ENCODE measurements at regions not wholly inside any gene's neighbourhood (a gene's known extent, or its start where the extent isn't known, plus 50 kb on each side); places are given as distances from the start of the nearest gene placed in this dataset.
A peak's percentile ranks its signal among the peaks of the same experiment; 100 is the strongest.

DNA sequence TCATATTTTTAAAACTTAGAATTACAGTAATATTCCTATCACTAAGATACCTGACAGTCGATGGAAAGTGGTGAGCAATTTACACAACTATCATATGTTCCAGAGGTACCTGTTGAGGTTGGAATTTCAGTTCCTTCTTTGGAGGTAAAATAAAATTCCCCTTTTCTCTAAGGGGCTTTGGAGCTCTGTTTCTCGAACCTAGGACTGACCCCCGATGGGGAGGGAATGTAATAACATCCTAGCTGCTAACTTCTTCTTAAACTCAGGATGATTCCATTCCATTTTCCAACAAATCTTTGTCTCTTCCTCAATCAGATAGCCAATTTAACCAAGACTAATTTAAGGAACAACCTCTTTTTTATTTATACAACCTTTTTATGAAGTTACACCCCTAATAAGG lies 1069.8 kb downstream of the NLGN4Y start:
- DNase-seq (ENCODE audit: insufficient read length, low spot score) (no peak), FAIRE-seq (no peak)

DNA sequence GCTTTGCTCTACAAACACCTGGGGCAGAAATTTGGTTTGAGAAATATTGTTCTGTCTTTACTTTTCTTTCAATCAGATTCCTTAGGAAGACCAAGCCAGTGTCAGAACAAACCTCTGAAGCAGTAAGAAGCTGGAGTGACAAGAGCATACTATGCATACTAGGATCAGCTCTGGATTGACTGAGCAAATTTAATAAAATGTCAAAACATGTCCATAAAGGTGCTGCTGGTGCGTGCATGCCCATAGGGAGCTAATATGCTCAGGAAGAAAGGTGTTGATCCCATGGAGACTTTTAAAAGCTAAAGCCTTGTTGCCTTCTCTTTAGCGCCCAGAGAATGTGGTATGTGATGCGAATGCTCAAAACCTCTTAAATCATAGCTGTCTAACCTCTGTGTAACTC lies 1076.2 kb downstream of the NLGN4Y start:
- DNase-seq (ENCODE audit: insufficient read length, low spot score) = no peak
- FAIRE-seq = no peak

DNA sequence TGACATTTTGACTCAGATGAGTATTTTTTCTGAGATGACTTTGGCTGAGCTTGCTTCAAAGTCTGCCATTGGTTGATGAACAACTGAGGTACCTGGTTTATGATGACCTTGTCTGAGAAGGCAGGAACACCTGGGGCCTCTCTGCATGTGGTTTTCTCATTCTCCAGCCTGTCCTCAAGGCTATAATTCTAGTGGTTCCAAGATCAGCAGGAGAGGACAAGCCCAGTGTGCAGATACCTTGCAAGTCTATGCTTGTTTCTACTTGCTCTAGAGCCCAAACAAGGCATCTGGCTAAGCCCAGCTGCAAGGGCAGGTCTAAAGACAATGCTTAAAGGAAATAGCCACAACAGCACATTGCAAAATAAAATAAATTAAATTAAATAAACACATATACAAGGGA lies 1100.0 kb downstream of the NLGN4Y start:
- no peak for DNase-seq (ENCODE audit: insufficient read length, low spot score)
- no peak for FAIRE-seq

DNA sequence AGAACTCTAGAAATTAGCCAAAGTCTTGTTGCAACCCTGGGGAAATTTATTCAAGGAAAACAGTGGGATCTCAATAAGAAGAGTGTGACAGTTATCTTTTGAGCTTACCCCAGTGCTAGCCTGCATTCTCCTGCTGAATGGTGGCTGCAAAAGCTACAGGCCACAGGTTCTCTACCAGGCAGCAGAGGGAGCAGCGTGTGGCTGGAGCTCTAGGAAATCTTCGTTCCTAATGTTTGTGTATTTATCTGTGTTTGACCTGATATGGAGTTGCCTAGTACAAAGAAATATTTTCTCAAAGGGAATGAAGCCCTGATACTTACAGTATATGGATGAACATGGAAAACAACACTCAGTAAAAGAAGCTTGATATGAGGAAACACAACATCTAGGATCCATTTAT lies 1100.6 kb downstream of the NLGN4Y start:
- FAIRE-seq (no peak), DNase-seq (ENCODE audit: insufficient read length, low spot score) (no peak)

DNA sequence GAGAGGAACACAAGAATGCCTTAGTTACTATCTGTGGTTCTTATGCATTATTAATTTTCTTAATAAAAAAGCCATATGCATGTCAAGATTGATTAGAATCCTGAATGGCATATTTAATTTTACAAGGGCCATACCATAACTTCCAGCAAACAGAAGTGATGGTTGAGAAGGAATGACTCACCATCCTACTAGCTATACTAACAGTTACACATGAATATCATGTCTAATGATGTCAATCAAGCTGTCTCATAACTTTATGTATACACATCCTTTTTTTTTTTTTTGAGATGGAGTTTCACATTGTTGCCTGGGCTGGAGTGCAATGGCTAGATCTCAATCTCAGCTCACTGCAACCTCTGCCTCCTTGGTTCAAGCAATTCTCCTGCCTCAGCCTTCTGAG lies 1123.9 kb downstream of the NLGN4Y start:
- DNase-seq (ENCODE audit: insufficient read length, low spot score) = no peak
- FAIRE-seq = peak; percentile 31

DNA sequence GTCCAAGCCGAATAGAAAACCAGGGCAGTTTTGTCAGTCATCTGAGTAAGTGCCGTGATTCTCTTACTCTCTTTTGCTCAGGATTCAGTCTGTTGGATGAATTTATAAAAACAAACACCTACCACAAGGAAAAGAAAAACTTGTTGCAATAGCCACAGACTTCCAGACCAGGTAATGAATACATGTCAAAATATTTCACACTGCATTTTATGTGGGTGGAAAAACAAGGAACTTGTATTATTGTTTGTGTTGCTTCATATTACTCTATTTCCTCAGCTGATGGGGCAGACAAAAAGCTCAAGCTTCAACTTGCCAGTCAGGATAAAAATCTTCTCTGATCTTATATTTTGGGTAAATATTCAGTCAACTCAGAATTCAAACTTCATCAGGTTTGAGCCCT lies 1125.7 kb downstream of the NLGN4Y start:
- no peak for FAIRE-seq
- no peak for DNase-seq (ENCODE audit: insufficient read length, low spot score)

DNA sequence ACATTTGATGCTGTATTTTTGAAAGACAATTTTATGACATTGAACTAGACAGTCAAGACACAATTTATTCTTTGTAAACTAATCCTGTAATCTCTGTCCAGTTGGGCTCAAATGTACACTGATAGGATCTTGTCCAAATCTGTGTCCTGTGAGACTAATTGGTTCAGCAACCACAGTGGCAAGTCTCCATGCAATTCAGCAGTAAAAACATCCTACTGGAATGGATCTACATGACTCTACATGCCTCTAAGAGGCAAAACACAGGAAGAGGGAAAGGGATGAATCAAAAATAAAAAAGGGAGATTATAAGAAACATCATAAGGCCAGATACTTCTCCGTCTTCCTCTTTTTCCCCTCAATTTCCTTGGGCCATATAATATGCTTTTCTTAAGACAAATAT lies 1164.2 kb downstream of the NLGN4Y start:
- no peak for FAIRE-seq
- DNase-seq (ENCODE audit: insufficient read length, low spot score) = no peak

DNA sequence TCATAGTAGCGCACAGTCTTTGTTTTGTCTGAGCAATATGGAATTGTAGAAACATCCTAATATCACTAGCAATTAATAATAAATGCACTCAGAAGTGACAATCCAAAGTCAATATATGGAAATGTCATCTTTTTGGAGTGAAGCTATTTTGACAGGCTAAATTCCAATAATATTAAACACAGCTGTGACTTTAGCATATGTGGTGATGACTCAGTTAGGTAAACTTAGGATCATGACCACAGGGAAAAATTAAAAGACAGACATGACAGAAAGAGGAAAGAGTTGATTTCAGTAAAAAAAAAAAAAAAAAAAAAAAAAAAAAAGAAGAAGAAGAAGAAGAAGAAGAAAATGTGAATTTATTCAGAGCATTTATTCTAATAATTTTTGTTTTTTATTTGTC lies 1165.7 kb downstream of the NLGN4Y start:
- no peak for FAIRE-seq
- DNase-seq (ENCODE audit: insufficient read length, low spot score) = no peak

DNA sequence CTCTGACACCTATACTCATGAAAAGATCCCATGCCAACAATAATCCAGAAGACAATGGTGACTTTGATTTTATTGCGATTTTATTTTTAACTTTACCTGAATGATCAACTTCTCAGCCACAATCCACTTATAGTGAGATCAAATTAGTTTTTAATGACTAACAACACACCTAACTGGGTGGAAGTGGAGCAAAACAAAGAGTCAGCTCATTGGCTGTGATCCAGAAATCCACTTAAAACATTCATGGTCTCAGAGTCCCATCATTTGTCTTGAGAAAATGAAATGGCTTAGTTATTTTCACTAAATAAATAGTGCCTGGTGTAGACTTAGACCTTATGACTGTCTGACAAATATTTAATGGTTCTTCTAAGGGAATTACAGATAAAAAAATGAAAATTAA lies 1177.8 kb downstream of the NLGN4Y start:
- DNase-seq (ENCODE audit: insufficient read length, low spot score) (no peak), FAIRE-seq (no peak)

DNA sequence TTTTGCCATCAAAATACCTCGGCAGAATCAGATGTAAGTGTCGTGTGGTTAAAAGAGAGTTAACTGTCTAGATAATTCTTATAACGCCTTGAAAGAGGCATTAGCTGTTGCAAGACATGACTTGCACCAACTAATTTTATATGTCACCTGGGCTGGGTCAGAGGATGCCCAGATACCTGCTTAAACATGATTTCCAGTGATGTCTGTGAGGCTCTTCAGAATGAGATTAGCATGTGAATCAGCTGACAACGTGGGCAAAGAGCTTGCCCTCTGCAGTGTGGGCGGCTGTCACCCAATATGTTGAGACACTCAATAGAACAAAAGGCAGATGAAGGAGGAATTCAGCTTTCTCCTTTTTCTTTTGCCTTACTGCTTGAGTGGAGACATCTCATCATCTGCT lies 1180.6 kb downstream of the NLGN4Y start:
- FAIRE-seq (no peak), DNase-seq (ENCODE audit: insufficient read length, low spot score) (no peak)

DNA sequence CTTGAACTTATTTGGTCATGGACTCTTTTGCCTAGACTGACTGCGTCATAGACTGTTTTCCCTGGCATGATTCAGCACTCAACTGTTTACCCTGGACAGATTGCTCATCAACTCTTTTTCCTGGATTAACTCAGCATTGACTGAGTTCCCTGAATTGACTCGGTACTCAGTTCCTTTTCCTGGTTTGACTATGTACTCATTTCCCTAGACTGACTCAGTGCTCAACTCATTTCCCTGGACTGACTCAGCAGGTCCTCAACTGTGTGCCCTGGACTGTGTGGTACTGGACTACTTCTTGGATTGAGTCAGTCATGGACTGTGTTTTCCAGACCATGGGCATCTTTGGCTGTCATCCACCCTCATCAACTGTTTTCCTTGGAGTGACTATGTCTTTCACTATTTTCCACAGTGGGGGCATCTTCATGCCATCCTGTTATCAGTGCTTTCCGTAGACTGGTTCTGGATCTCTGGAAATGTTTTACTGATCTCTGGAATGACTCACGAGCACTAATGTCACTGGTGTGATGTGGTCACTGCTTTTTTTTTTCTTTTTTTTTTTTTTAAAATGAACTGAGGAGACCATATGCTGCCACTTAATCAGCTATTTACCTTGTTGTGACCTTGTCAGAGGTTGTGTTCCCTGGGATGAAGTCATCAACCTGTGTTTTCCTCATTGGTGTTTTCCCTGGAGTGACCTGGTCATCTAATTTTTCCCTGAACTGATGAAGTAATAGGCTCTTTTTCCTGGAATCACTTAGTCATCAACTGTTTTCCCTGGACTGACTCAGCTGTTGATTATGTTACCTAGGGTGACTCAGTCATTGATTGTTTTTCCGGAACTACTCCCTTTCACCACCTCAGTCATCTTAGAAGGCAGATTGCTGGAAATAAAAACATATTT lies 1225.5 kb downstream of the NLGN4Y start:
- FAIRE-seq = no peak
- DNase-seq (ENCODE audit: insufficient read length, low spot score) = no peak

DNA sequence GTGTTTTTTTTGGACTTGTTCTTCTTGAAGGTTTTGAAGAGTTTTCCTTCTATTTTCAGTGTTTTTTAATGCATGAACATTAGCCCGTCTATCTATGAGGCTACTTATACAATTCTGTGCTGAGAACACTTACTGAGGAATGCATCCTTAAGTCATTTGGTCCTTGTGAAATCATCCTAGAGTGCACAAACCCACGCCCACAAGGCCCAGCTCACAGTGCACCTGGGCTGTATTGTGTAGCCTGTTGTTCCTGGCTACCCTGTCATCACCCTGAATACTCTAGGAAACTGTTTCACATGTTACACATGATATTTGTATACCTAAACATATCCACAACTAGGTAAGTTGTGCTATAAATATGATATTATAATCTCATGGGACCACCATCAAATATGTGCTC lies 1226.7 kb downstream of the NLGN4Y start:
- DNase-seq (ENCODE audit: insufficient read length, low spot score) = no peak
- FAIRE-seq = no peak

DNA sequence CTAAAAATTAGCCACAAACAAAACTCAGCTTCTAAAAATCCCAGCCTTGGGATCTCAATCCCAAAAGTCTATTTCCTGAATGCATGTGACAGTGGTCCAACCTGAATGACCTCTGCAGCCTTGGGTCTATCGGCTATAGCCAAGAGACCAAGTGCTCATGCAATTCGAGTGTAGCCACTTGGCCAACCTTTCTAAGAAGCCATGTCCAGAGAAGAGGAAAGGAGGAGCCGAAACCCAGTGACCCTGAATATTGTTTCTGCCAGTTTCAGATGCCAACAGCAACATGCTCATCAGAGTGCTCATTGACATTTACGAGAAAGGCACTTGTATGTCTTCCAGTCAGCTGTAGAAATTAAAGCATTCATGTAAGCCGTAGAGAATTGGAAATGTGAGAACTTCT lies 1231.9 kb downstream of the NLGN4Y start:
- DNase-seq (ENCODE audit: insufficient read length, low spot score) (no peak), FAIRE-seq (no peak)

DNA sequence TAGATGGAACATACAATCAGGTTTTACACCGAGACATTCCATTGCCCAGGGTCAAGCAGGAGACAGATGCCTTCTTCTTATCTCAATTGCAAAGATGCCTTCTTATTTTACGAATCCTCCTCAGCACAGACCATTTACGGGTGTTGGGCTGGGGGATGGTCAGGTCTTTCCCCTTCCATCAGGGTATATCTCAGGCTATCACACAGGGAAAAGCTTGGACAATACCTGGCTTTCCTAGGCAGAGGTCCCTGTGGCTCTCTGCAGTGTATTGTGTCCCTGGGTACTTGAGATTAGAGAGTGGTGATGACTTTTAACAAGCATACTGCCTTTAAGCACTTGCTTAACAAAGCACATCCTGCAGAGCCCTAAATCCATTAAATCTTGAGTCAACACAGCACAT lies 1249.2 kb downstream of the NLGN4Y start:
- no peak for FAIRE-seq
- DNase-seq (ENCODE audit: insufficient read length, low spot score) = no peak

DNA sequence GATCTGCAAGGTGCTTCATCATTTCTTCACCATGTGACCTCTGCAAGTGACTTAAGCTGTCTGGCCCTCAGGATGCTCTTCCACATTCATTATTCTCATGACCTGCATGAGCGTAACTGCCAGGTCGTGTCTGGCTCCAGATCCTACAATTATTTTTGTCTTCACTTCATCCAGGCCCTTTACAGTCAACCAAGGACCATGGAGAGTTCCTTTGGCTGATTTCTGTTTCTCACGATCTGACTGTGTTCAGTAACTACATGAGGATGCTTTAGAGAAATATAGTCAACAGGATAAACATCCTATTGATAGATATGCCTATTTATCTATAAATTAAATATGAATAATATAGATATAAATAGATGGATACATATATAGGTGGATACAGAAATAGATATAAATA lies 1251.6 kb downstream of the NLGN4Y start:
- FAIRE-seq (no peak), DNase-seq (ENCODE audit: insufficient read length, low spot score) (no peak)

DNA sequence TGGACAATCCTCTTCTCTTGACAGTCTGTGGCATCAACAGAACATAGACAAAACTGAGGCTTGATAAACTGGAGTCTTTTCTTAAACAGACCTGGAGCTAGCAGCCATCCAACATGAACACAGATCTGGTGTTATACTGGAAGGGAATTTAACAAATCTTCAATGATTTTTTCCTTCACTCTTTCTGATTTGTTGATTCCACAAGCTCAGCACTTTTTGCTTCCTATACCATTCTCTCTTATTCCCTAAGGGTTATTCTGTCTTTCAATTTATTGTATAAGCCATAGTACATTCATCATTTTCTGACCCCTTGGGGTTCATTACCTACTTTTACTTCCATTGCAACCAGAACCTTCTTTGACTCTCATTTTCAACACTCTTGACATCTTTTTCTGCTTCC lies 1255.6 kb downstream of the NLGN4Y start:
- FAIRE-seq = no peak

DNA sequence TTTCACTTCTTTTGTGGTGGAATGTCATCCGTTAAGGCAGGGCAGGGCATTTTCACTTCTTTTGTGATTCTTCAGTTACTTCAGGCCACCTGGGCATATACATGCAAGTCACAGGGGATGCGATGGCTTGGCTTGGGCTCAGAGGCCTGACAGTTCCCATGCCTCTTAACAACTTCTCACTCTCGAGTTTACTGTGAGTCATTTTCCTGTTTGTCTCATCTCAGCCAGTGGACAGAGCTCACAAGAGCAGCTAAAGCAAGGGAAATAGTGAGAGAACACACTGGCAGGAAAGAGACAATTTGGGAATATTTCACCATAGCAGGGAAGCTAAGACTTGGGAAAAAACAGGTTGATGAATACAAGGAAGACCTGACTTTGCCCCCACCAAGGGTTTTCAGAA lies 1275.7 kb downstream of the NLGN4Y start:
- no peak for FAIRE-seq

More for the DNA sequence above, 1255.6 kb downstream of the NLGN4Y start:
- DNase-seq (ENCODE audit: insufficient read length, low spot score) = no peak

DNA sequence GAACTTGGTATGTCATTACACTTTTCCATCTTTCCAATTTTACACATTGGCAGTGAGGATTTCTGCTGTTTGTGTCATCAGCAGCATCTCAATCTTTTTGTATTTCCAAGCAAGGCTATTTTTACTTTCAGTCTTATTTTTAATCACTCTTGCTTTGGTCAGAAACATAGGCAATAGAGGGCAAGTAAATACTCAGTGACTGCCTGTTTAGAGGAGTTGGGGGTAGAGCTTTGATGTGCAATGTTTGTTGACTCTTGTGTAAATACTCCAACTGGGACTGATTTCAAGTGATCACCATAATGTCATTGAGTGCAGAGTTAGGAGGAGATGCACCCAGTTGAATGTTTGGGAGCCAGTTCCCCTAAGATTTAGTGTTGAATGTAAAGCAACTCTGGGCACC lies 1281.7 kb downstream of the NLGN4Y start:
- DNase-seq (ENCODE audit: insufficient read length, low spot score) (no peak), FAIRE-seq (no peak)

More for the DNA sequence above, 1275.7 kb downstream of the NLGN4Y start:
- no peak for DNase-seq (ENCODE audit: insufficient read length, low spot score)

DNA sequence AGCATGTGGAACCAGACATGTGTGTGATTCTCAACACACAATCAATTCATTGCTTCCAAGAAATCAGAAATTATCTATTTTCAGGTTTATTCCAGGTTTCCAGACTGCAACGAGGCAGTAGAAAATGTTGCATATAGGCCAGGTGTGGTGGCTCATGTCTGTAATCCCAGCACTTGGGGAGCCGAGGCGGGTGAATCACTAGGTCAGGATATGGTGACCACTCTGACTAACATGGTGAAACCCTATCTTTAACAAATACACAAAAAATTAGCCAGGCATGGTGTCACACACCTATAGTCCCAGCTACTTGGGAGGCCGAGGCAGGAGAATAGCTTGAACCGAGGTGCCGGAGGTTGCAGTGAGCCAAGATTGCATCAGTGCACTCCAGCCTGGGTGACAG lies 1289.9 kb downstream of the NLGN4Y start:
- no peak for FAIRE-seq
- no peak for DNase-seq (ENCODE audit: insufficient read length, low spot score)

Measured in GM19239 (cell line).